Activated naive CD4-positive, alpha-beta T cell treated with anti-CD3 and anti-CD28 coated beads for 36 hours (primary cell): ENCODE measurements at regions not wholly inside any gene's neighbourhood (a gene's known extent, or its start where the extent isn't known, plus 50 kb on each side); places are given as distances from the start of the nearest gene placed in this dataset.

ENCODE experiments used
- CTCF ChIA-PET: fragments of 350-600 bp; sonication (Branson Sonifier 250); formaldehyde crosslinking; loops from one replicate; lab custom pipeline; 2021; ENCODE audit warnings: antibody characterized with exemption; lab: Charles Lee
- DNase-seq: peaks from one replicate; pipeline ENCODE4 v3.0.0-alpha.2; 2020
- H3K27ac Mint-ChIP-seq: one replicate; pipeline ENCODE4 v1.8.0; 2021; ENCODE audit warnings: mild to moderate bottlenecking, mixed read lengths
- H3K27me3 Mint-ChIP-seq: one replicate; pipeline ENCODE4 v1.8.0; 2021; ENCODE audit warnings: low read depth, mixed read lengths
- H3K36me3 Mint-ChIP-seq: one replicate; pipeline ENCODE4 v1.8.0; 2021; ENCODE audit warnings: low read depth, mixed read lengths
- H3K4me1 Mint-ChIP-seq: one replicate; pipeline ENCODE4 v1.8.0; 2021; ENCODE audit warnings: low read depth, mixed read lengths
- H3K4me3 Mint-ChIP-seq: one replicate; pipeline ENCODE4 v1.8.0; 2021; ENCODE audit warnings: mild to moderate bottlenecking, moderate library complexity, mixed read lengths
- H3K9me3 Mint-ChIP-seq: one replicate; pipeline ENCODE4 v1.8.0; 2021; ENCODE audit warnings: mixed read lengths
- intact Hi-C: fragments of 100-400 bp; cut with micrococcal nuclease; formaldehyde crosslinking; loops from one replicate; pipeline ENCODE4 v1.15.1; 2023

DNA sequence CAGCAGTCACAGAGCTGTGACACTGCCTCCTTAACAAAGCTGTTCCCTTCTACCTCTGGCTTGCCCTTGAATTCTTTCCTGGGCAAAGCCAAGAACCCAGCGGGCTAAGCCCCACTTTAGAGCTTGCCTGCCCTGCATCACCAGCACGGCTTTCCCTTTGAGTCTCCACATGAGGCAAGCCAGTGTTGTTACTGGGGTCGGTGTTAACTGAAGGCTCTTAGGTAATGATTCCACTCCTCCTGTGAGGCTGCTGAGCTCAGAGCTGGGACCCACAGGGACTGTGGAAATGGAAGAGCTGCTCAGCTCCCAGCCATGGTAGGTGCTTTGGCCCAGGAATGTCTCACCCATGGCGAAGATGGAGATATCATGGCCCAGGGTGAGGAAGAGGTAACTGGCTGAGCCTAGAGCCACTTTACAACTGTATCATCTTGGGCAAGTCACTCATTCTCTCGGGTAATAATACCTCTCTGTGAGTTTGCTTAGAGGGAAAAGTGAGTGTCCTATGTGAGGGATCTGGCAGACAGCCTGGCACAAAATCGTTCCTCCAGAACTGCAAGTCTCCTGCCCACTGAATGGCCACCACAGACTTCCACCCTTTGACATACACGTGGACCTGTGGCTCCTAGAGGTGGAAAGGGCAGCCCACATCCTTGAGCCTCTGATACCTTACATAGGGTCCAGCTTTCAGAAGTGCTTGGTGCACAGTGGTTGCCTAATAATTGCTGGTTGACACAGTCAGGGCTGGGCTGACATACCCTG is 654.1 kb downstream of the PTPRU start:
- Mint-ChIP-seq H3K27me3 (peaks cover 12% of the 10 kb centered on the region), H3K27ac (no peak overlapping the region), H3K4me3 (no peak overlapping the region), H3K4me1 (no peaks in the 10 kb centered on the region), H3K36me3 (no peaks in the 10 kb centered on the region), H3K9me3 (no peaks in the 10 kb centered on the region)
- CTCF ChIA-PET: no interaction called here
- intact Hi-C loops: no loop called here
- DNase-seq: no peak

DNA sequence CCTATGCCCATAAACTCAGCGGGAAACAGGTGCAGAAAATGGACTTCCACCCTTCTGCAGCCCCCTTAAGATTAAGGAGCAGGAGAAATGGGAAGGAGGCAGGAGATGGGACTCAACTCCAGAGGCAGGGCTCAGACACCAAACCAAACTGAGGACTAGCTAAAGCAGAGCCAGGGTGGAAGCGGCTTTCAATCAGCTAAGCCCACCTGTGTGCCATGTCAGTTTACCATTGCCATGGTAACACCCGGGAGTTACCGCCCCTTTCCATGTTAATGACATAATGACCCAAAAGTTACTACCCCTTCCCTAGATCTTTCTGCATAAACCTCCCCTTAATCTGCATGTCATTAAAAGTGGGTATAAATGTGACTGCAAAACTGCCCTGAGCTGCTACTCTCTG is 653.5 kb downstream of the PTPRU start:
- peaks cover 6% of the 10 kb centered on the region for H3K27me3 Mint-ChIP-seq
- CTCF ChIA-PET: no interaction called here

DNA sequence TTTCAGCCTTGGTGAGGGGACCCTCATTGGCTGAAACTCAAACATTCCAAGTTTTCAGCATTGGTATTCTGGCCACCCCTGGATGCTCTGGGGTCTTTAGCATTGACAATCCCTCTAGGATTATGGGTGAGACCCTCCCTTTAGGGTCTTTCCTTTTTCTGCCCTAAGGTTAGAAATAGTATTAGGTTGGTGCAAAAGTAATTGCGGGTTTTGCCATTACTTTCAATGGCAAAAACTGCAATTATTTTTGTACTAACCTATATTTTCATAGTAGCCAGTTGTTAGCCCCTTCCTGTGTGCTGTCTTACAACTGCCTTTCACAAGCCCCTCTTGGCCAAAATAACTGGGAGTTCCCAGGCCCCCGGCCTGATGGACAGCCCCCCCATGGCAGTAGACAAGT is 648.4 kb downstream of the PTPRU start:
- intact Hi-C loops: no loop called here
- H3K36me3 Mint-ChIP-seq: no peaks in the 10 kb centered on the region
- H3K9me3 Mint-ChIP-seq: no peaks in the 10 kb centered on the region
- H3K27me3 Mint-ChIP-seq: no peaks in the 10 kb centered on the region
- no peak for DNase-seq
- CTCF ChIA-PET: no interaction called here
- no peak overlapping the region for H3K27ac Mint-ChIP-seq
- no peaks in the 10 kb centered on the region for H3K4me1 Mint-ChIP-seq
- H3K4me3 Mint-ChIP-seq: no peak overlapping the region

More for the DNA sequence above, 653.5 kb downstream of the PTPRU start:
- H3K9me3 Mint-ChIP-seq: no peaks in the 10 kb centered on the region
- no peaks in the 10 kb centered on the region for H3K4me1 Mint-ChIP-seq
- no peaks in the 10 kb centered on the region for H3K36me3 Mint-ChIP-seq
- DNase-seq: no peak
- intact Hi-C loops: no loop called here
- H3K27ac Mint-ChIP-seq: no peak overlapping the region
- H3K4me3 Mint-ChIP-seq: no peak overlapping the region

DNA sequence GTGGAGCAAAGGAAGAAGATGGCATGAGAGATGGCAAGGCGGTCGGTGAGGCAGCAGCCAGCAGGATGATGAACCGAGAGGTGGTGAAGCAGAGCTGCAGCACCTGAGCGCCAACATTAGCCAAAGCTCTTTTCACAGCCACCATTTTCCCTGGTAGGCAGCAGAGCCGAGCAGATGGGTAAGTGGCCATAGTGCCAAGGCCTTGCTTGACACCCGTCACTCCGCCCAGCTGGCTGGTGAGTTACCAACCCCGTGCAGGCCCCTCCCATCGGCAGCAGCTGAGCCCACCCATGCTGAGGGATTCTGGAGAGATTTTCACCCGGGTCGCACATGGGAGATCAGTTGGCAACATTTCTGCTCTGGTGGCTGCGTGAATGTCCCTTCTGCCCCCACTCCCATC is 647.7 kb downstream of the PTPRU start:
- intact Hi-C loops: no loop called here
- no peaks in the 10 kb centered on the region for H3K27me3 Mint-ChIP-seq
- CTCF ChIA-PET: no interaction called here
- no peaks in the 10 kb centered on the region for H3K4me1 Mint-ChIP-seq
- no peaks in the 10 kb centered on the region for H3K9me3 Mint-ChIP-seq
- no peak overlapping the region for H3K27ac Mint-ChIP-seq
- DNase-seq: no peak
- no peak overlapping the region for H3K4me3 Mint-ChIP-seq
- no peaks in the 10 kb centered on the region for H3K36me3 Mint-ChIP-seq

DNA sequence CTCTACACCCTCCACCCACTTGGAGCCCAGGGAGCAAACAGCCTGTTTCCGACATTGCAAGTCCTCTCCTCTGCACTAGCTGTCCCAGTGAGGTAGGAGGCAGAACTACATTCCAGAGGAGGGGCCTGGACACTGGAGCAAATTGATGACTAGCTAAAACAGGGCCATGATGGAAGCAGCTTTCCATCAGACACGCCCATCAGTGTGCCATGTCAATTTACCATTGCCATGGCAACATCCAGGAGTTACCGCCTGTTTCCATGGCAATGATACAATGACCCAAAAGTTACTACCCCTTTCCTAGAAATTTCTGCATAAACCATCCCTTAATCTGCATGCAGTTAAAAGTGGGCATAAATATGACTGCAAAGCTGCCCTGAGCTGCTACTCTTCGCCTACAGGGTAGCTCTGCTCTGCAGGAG is 647.1 kb downstream of the PTPRU start:
- intact Hi-C loops: no loop called here
- no peaks in the 10 kb centered on the region for H3K9me3 Mint-ChIP-seq
- H3K4me3 Mint-ChIP-seq: no peak overlapping the region
- CTCF ChIA-PET: no interaction called here
- H3K27me3 Mint-ChIP-seq: no peaks in the 10 kb centered on the region
- no peaks in the 10 kb centered on the region for H3K36me3 Mint-ChIP-seq
- DNase-seq: no peak
- no peaks in the 10 kb centered on the region for H3K4me1 Mint-ChIP-seq
- no peak overlapping the region for H3K27ac Mint-ChIP-seq

DNA sequence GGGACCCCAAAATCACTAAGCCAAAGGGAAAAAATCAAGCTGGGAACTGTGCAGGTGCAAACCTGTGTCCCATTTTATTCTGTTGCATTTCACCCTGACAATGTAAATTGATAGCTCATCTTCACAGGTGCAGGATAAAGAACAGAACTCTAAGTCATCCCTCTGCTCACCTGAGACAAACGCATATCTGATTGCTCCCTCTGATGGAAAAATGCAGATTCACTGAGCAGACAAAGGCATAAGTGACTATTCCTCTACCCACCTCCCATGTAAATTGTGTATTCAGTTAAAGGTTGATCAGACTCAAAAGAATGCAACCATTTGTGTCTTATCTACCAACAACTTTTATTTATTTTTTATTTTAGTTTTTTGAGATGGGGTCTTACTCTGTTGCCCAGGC is 644.2 kb downstream of the PTPRU start:
- no peak overlapping the region for H3K27ac Mint-ChIP-seq
- peaks cover 4% of the 10 kb centered on the region for H3K27me3 Mint-ChIP-seq
- no peak overlapping the region for H3K4me3 Mint-ChIP-seq
- H3K4me1 Mint-ChIP-seq: no peaks in the 10 kb centered on the region
- DNase-seq: no peak
- intact Hi-C loops: no loop called here
- CTCF ChIA-PET: interaction anchor here (0.5 kb wide), 1 partner anchor 437 kb away, joined by 4 read pairs; no protein-coding TSS in a partner anchor
- no peaks in the 10 kb centered on the region for H3K9me3 Mint-ChIP-seq
- no peaks in the 10 kb centered on the region for H3K36me3 Mint-ChIP-seq

DNA sequence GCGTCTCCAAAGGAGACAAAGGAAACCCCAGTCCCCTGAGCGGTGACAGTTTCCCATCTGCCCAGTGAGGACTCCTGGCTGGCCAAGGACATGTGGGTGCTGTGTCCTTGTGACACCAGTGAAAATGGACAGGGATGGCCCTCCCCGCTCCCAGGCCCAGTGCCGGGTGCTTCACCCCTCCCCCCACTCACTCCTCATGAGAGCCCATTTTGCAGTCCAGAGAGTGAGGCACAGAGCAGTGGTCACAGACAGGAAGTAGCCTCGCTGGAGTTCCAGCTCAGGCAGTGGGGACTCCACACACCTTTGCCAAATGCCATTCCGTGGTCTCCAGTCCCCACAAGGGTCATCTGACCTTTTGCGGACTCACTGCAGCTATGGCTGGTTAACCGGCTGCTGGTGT is 642.9 kb downstream of the PTPRU start:
- H3K27me3 Mint-ChIP-seq: peaks cover 4% of the 10 kb centered on the region
- H3K9me3 Mint-ChIP-seq: no peaks in the 10 kb centered on the region
- H3K27ac Mint-ChIP-seq: no peak overlapping the region
- intact Hi-C loops: no loop called here
- H3K4me3 Mint-ChIP-seq: no peak overlapping the region
- CTCF ChIA-PET: no interaction called here
- no peaks in the 10 kb centered on the region for H3K36me3 Mint-ChIP-seq
- no peak for DNase-seq
- H3K4me1 Mint-ChIP-seq: no peaks in the 10 kb centered on the region

DNA sequence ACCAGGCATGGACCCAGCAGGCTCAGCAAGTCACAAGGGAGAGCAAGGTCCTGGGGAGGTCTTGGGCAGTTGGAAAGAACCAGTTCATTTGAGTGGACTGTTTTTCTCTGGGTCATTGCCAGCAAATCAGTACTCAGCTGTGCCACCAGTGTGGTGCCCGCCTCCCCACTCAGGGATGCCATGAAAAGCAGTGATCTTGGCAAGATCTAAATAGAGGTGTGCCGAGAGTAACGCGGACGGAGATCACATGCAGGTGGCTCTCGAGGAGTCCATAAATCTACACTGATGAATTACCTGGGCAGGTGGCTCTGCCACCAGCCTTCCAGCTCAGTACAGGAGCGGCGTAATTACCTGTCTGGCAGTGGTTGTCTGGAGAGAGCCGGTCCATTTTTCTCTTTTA is 642.2 kb downstream of the PTPRU start:
- H3K27ac Mint-ChIP-seq: no peak overlapping the region
- H3K4me1 Mint-ChIP-seq: no peaks in the 10 kb centered on the region
- no peaks in the 10 kb centered on the region for H3K36me3 Mint-ChIP-seq
- no peak for DNase-seq
- intact Hi-C loops: no loop called here
- no peaks in the 10 kb centered on the region for H3K9me3 Mint-ChIP-seq
- H3K4me3 Mint-ChIP-seq: no peak overlapping the region
- H3K27me3 Mint-ChIP-seq: peaks cover 4% of the 10 kb centered on the region
- CTCF ChIA-PET: no interaction called here

DNA sequence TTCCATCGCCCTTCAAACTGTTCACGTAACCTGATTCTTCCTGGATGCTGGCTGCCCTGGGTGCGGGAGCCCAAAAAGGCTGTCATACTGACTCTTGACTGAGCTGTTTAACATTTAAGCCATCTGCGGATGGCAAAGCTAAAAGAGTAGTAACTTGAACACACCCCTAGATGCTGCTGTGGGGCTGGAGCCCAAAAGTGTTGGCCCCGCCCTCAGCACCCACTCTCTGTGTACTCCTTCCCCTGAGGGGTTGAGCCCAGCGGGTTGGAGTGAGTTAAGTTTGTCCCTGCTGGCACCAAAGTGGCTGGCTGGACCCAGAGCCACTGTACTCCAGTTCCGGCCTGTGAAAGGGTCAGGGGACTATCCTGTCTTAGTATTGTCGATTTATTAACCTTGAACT is 640.6 kb downstream of the PTPRU start:
- Mint-ChIP-seq H3K4me1 (no peaks in the 10 kb centered on the region), H3K27me3 (peaks cover 8% of the 10 kb centered on the region), H3K4me3 (no peak overlapping the region), H3K9me3 (no peaks in the 10 kb centered on the region), H3K27ac (no peak overlapping the region), H3K36me3 (no peaks in the 10 kb centered on the region)
- intact Hi-C loops: no loop called here
- no peak for DNase-seq
- CTCF ChIA-PET: interaction anchor here (0.7 kb wide), 1 partner anchor 39 kb away, joined by 3 read pairs; no protein-coding TSS in a partner anchor

DNA sequence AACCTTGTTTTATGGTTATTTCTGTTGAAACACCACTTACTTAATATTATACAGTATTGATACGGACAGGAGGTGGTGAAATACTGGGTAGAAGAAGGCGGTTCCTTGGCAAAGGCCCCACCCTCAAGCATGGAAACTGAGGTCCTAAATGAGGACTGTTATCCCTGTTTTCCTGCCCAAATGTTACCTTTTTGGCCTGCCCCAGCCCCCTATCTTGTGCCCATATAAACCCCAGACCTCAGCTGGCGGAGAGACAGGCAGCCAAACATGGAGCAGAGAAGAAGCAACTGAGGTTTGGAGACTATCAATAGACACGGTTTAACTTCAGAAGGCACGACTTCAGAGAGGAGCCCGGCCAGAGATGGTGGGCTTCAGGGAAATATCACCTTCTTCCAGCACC is 640.1 kb downstream of the PTPRU start:
- peaks cover 8% of the 10 kb centered on the region for H3K27me3 Mint-ChIP-seq
- no peak for DNase-seq
- CTCF ChIA-PET: interaction anchor here (0.7 kb wide), 1 partner anchor 38 kb away, joined by 3 read pairs; no protein-coding TSS in a partner anchor
- H3K9me3 Mint-ChIP-seq: no peaks in the 10 kb centered on the region
- no peaks in the 10 kb centered on the region for H3K36me3 Mint-ChIP-seq
- H3K4me3 Mint-ChIP-seq: no peak overlapping the region
- no peak overlapping the region for H3K27ac Mint-ChIP-seq
- H3K4me1 Mint-ChIP-seq: no peaks in the 10 kb centered on the region
- intact Hi-C loops: no loop called here

DNA sequence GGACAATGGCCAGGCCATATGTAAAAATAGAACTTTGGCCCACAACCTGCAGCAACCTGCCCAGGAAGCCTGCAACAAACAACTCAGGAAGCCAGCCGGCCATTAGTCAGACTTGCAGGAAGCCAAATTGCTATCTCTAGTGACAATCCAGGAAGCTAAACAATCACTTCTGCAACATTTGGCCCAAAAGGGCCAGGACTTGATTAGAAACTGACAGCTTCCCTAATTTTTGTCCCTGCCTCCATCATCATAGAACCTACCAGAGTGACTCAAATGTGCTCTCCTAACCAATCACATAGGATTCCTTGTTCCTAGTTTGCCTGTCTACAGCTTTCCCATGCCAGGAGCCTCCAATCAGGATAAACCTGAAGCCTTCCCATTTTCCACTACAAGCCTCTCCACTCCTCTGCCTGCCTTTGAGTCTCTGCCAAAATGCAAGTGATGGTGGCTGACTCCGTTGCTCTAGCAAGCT is 639.3 kb downstream of the PTPRU start:
- H3K27me3 Mint-ChIP-seq: peaks cover 8% of the 10 kb centered on the region
- CTCF ChIA-PET: no interaction called here
- H3K4me3 Mint-ChIP-seq: no peak overlapping the region
- no peaks in the 10 kb centered on the region for H3K36me3 Mint-ChIP-seq
- H3K9me3 Mint-ChIP-seq: no peaks in the 10 kb centered on the region
- intact Hi-C loops: no loop called here
- no peak overlapping the region for H3K27ac Mint-ChIP-seq
- no peaks in the 10 kb centered on the region for H3K4me1 Mint-ChIP-seq
- no peak for DNase-seq

DNA sequence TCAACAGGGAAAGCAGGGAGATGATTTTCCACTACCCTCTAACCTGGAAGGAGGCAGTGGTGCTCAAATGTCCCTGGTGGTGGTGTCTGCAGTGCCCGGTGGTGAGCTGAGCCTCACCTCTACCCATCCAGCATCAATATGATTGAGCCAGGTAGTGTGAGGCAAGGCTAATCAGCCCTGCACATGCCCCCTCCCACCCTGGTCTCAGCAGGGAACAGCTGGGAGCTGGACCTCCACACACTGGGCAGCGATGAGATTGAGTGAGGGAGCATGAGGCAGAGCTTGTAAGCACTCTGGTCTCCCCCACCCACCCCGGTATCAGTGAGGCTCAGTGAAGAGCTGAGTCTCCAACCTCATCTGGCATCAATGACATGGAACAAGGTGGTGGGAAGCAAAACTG is 634.3 kb downstream of the PTPRU start:
- DNase-seq: no peak
- H3K9me3 Mint-ChIP-seq: no peaks in the 10 kb centered on the region

DNA sequence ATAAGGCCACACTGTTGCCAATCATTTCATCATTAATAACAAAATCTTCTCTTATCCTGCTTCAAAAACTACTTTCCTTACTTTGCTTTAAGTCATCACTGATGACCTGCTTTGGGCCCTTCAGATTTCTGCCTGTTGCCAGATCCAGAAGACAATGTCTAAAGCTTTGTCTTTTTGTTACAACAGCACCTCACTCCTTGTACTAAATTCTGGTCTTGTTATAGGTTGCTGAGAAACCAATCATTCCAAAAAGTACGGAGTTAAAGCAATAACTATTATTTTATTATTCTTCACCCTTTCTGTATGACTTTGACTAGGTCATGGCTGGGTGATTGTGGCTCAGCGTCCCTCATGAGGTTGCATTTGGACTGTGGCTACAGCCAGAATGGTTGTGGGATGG is 633.5 kb downstream of the PTPRU start:
- no peak overlapping the region for H3K4me3 Mint-ChIP-seq
- no peaks in the 10 kb centered on the region for H3K36me3 Mint-ChIP-seq

More for the DNA sequence above, 634.3 kb downstream of the PTPRU start:
- CTCF ChIA-PET: interaction anchor here (0.6 kb wide), 1 partner anchor 269 kb away, joined by 4 read pairs; no protein-coding TSS in a partner anchor
- intact Hi-C loops: no loop called here
- Mint-ChIP-seq H3K27ac (no peak overlapping the region), H3K27me3 (peaks cover 9% of the 10 kb centered on the region), H3K36me3 (no peaks in the 10 kb centered on the region), H3K4me3 (no peak overlapping the region), H3K4me1 (no peaks in the 10 kb centered on the region)

More for the DNA sequence above, 633.5 kb downstream of the PTPRU start:
- H3K9me3 Mint-ChIP-seq: no peaks in the 10 kb centered on the region
- no peak overlapping the region for H3K27ac Mint-ChIP-seq
- intact Hi-C loops: no loop called here
- peaks cover 9% of the 10 kb centered on the region for H3K27me3 Mint-ChIP-seq
- no peaks in the 10 kb centered on the region for H3K4me1 Mint-ChIP-seq
- DNase-seq: no peak
- CTCF ChIA-PET: no interaction called here
